Myocyte (in vitro differentiated cells): ENCODE measurements at regions not wholly inside any gene's neighbourhood (a gene's known extent, or its start where the extent isn't known, plus 50 kb on each side); places are given as distances from the start of the nearest gene placed in this dataset.
"Not testable (repeated sequence)": the region's sequence is repeated elsewhere in the genome, so short reads cannot be mapped to it uniquely, and the experiment has no call there.

ENCODE experiments used
- DNase-seq: peaks from one replicate; pipeline ENCODE4 v3.0.0-alpha.2; 2012; ENCODE audit warnings: low read depth

- DNase-seq, result no peak
Observed at GRCh38 chr11:134510233-134511040, 98.4 kb upstream of the B3GAT1 start.

GRCh38 chr11:134509381-134510232, 97.6 kb upstream of the B3GAT1 start:
- DNase-seq, result no peak

- DNase-seq, result no peak
Observed at GRCh38 chr11:134508219-134508990, 96.4 kb upstream of the B3GAT1 start.

- DNase-seq, result no peak
Observed at GRCh38 chr11:134506046-134506445, 94.0 kb upstream of the B3GAT1 start.

- no peak for DNase-seq
Observed at GRCh38 chr11:134505125-134505524, 93.1 kb upstream of the B3GAT1 start.

- DNase-seq, result no peak
Observed at GRCh38 chr11:134504146-134504905, 92.3 kb upstream of the B3GAT1 start.

- DNase-seq, result no peak
Observed at GRCh38 chr11:134503596-134503995, 91.6 kb upstream of the B3GAT1 start.

- no peak for DNase-seq
Observed at GRCh38 chr11:134503100-134503499, 91.1 kb upstream of the B3GAT1 start.

- DNase-seq, result no peak
Observed at GRCh38 chr11:134502153-134502550, 90.1 kb upstream of the B3GAT1 start.

- DNase-seq, result no peak
Observed at GRCh38 chr11:134501406-134502152, 89.5 kb upstream of the B3GAT1 start.

GRCh38 chr11:134500621-134501020, 88.6 kb upstream of the B3GAT1 start:
- no peak for DNase-seq

GRCh38 chr11:134499990-134500389, 87.9 kb upstream of the B3GAT1 start:
- DNase-seq, result no peak

GRCh38 chr11:134498326-134499139, 86.5 kb upstream of the B3GAT1 start:
- DNase-seq, result no peak

- DNase-seq, result no peak
Observed at GRCh38 chr11:134497586-134497985, 85.5 kb upstream of the B3GAT1 start.

GRCh38 chr11:134496058-134496457, 84.0 kb upstream of the B3GAT1 start:
- DNase-seq, result not testable (repeated sequence)

- not testable (repeated sequence) for DNase-seq
Observed at GRCh38 chr11:134494395-134494794, 82.4 kb upstream of the B3GAT1 start.

GRCh38 chr11:134492411-134492810, 80.4 kb upstream of the B3GAT1 start:
- not testable (repeated sequence) for DNase-seq

- no peak for DNase-seq
Observed at GRCh38 chr11:134489728-134490127, 77.7 kb upstream of the B3GAT1 start.

- no peak for DNase-seq
Observed at GRCh38 chr11:134488913-134489312, 76.9 kb upstream of the B3GAT1 start.
